ENCODE measurements at regions not wholly inside any gene's neighbourhood (a gene's known extent, or its start where the extent isn't known, plus 50 kb on each side); places are given as distances from the start of the nearest gene placed in this dataset.

DNA sequence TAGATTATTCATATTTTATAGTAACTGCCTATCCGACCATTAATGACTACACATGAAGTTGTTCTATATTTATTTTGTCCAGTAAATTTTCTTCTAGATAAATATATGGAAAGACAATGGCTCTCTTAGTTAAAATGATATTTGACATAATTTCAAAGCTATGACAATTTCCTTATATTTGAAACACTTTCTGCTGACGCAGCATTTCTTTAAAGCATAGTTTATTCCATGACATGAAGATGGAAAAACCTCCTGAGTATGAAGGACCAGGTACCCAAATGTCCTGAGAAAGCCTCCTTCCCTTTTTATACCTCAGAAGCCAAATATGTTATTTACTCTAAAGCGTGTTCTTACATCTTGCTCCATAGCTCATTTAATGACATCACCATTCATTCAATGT, 831.6 kb downstream of the EFNB2 start:
- H3K4me1 ChIP-seq (ENCODE audit: low read depth) = no peaks in the 10 kb centered on the region

DNA sequence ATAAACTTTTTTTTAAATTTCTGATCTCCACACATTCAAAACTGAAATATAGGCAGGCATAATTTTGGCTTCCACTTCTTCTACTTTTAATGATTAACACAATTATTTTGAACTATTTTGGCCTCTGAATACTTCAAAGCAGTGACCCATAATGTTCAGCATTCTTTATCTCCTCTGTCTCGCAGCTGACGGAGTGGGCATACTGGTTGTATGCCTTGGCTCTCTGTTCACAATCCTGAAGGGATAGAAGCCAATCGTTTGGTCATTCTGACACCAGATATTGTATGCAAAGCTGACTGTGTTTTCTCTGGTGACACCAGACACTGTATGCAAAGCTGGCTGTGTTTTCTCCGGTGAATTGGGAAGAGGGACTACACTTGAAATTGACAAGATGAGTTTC, 833.0 kb downstream of the EFNB2 start:
- Histone ChIP-seq H3K36me3 (no peaks in the 10 kb centered on the region), H3K4me3 (no peak overlapping the region), H3K9me3 (ENCODE audit: low read depth) (no peaks in the 10 kb centered on the region), H3K4me1 (ENCODE audit: low read depth) (no peaks in the 10 kb centered on the region), H3K27ac (no peak overlapping the region), H3K27me3 (no peaks in the 10 kb centered on the region)
- DNase-seq (ENCODE audit: low read depth in 1 of 2, low spot score in 1 of 2) = no peak
- TF ChIP-seq CTCF (IDR thresholded peaks at IDR 0.05; ENCODE audit: low read depth, low read length) = no peak

More for the DNA sequence above, 831.6 kb downstream of the EFNB2 start:
- Histone ChIP-seq H3K27ac (no peak overlapping the region), H3K4me3 (no peak overlapping the region), H3K36me3 (no peaks in the 10 kb centered on the region), H3K9me3 (ENCODE audit: low read depth) (no peaks in the 10 kb centered on the region), H3K27me3 (no peaks in the 10 kb centered on the region)
- DNase-seq (ENCODE audit: low read depth in 1 of 2, low spot score in 1 of 2) = no peak
- TF ChIP-seq CTCF (IDR thresholded peaks at IDR 0.05; ENCODE audit: low read depth, low read length) = no peak

- H3K27me3 ChIP-seq = no peaks in the 10 kb centered on the region
- no peak for DNase-seq (ENCODE audit: low read depth in 1 of 2, low spot score in 1 of 2)
- H3K4me1 ChIP-seq (ENCODE audit: low read depth) = no peaks in the 10 kb centered on the region
- TF ChIP-seq CTCF (IDR thresholded peaks at IDR 0.05; ENCODE audit: low read depth, low read length) = no peak
- no peak overlapping the region for H3K27ac ChIP-seq
- H3K4me3 ChIP-seq = no peak overlapping the region
- H3K36me3 ChIP-seq = no peaks in the 10 kb centered on the region
- no peaks in the 10 kb centered on the region for H3K9me3 ChIP-seq (ENCODE audit: low read depth)
These were observed 842.7 kb downstream of the EFNB2 start for GRCh38 chr13:105692769-105693168.

DNA sequence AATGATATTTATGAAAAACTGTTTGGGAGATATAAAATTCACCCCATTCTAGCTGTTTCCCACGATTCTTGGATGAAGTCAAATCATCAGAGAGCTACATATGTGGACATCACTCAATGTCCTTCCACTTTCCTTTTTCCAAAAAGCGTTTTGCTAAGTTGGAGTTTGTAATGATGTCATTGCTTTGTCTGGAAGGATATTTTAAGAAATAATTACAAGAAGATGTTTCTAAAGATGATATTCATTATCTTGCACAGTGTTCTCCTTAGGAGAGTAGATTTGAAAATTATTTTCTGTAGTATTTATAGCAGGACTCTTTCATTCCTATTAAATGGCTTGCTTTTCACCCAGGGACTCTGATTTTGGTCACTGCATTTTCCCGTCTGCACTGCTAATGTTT, 851.2 kb downstream of the EFNB2 start:
- H3K27me3 ChIP-seq = no peaks in the 10 kb centered on the region
- no peak for TF ChIP-seq CTCF (IDR thresholded peaks at IDR 0.05; ENCODE audit: low read depth, low read length)
- H3K4me1 ChIP-seq (ENCODE audit: low read depth) = no peaks in the 10 kb centered on the region
- H3K36me3 ChIP-seq = no peaks in the 10 kb centered on the region
- no peak overlapping the region for H3K4me3 ChIP-seq
- H3K27ac ChIP-seq = no peak overlapping the region
- no peak for DNase-seq (ENCODE audit: low read depth in 1 of 2, low spot score in 1 of 2)
- no peaks in the 10 kb centered on the region for H3K9me3 ChIP-seq (ENCODE audit: low read depth)

DNA sequence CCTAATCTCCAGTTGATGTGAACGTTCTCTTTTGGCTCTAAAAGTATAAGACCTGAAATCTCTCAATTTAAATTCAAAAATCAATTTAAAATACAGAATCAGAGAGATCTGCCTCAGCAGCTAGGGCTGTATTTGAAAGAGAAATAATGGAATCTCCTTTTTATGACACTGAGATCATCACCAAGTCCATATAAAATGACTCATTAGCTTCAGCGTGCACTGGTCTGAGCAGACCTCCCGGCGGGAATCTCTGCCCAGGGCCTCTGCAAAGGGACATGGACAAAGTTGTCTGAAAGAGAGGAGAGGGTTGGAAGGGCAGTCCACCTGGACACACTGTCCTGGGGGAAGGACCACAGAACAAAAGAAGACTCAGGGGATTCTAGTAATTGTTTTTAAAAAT, 855.6 kb downstream of the EFNB2 start:
- Histone ChIP-seq H3K27me3 (no peaks in the 10 kb centered on the region), H3K9me3 (ENCODE audit: low read depth) (no peaks in the 10 kb centered on the region), H3K27ac (no peak overlapping the region), H3K36me3 (no peaks in the 10 kb centered on the region), H3K4me3 (no peak overlapping the region), H3K4me1 (ENCODE audit: low read depth) (no peaks in the 10 kb centered on the region)
- DNase-seq (ENCODE audit: low read depth in 1 of 2, low spot score in 1 of 2) = no peak
- no peak for TF ChIP-seq CTCF (IDR thresholded peaks at IDR 0.05; ENCODE audit: low read depth, low read length)

DNA sequence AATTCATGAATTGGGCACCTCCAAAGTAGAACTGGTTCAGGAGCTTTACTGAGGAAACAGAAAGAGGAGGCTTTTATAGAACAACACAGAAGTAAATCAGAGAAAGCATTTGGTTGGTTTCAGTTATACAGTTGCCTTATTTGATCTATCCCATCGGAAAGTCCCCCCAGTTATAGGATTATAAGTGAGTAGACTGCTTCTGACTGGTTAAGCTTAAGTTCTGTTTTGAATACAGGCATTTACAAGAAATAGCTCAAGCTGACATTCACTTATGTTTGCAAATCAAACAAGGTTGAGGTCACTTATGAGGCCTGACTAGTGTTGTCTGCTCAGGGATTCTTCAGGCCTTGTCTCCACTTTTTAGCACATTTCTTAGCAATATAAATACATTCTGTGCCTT, 857.4 kb downstream of the EFNB2 start:
- H3K9me3 ChIP-seq (ENCODE audit: low read depth) = no peaks in the 10 kb centered on the region
- no peak for DNase-seq (ENCODE audit: low read depth in 1 of 2, low spot score in 1 of 2)
- no peak for TF ChIP-seq CTCF (IDR thresholded peaks at IDR 0.05; ENCODE audit: low read depth, low read length)

More for the DNA sequence above, 857.4 kb downstream of the EFNB2 start:
- no peaks in the 10 kb centered on the region for H3K4me1 ChIP-seq (ENCODE audit: low read depth)
- no peaks in the 10 kb centered on the region for H3K36me3 ChIP-seq
- H3K27me3 ChIP-seq = no peaks in the 10 kb centered on the region
- H3K27ac ChIP-seq = no peak overlapping the region
- H3K4me3 ChIP-seq = no peak overlapping the region

All from cardiac muscle cell (in vitro differentiated cells and primary cell).